ENCODE measurements at regions not wholly inside any gene's neighbourhood (a gene's known extent, or its start where the extent isn't known, plus 50 kb on each side); places are given as distances from the start of the nearest gene placed in this dataset.
"Not testable (repeated sequence)": the region's sequence is repeated elsewhere in the genome, so short reads cannot be mapped to it uniquely, and the experiment has no call there.

DNA sequence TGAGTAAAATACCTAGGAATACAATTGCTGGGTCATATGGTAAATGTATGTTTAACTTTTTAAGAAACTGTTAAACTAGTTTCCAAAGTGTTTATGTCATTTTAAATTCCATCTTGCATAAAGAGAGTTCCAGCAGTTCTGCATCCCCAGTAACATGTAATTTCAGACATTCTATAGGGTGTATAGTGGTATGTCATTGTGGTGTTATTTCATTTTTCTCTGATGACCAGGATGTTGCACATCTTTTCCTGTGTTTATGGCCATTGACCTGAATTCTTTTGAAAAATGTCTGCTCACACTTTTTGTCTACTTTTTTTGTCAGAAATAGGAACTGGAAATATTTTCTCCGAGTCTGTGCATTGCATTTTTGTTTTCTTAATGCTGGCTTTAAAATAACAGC, 128.9 kb downstream of the TMEM200A start:
- no peak overlapping the region for H3K27ac ChIP-seq
- H3K9me3 ChIP-seq = no peaks in the 10 kb centered on the region
- no peak overlapping the region for H3K4me3 ChIP-seq
- no peaks in the 10 kb centered on the region for H3K36me3 ChIP-seq
- H3K27me3 ChIP-seq = no peaks in the 10 kb centered on the region
- no peak for TF ChIP-seq POLR2A (IDR thresholded peaks at IDR 0.05)
- TF ChIP-seq, protein P1, sequence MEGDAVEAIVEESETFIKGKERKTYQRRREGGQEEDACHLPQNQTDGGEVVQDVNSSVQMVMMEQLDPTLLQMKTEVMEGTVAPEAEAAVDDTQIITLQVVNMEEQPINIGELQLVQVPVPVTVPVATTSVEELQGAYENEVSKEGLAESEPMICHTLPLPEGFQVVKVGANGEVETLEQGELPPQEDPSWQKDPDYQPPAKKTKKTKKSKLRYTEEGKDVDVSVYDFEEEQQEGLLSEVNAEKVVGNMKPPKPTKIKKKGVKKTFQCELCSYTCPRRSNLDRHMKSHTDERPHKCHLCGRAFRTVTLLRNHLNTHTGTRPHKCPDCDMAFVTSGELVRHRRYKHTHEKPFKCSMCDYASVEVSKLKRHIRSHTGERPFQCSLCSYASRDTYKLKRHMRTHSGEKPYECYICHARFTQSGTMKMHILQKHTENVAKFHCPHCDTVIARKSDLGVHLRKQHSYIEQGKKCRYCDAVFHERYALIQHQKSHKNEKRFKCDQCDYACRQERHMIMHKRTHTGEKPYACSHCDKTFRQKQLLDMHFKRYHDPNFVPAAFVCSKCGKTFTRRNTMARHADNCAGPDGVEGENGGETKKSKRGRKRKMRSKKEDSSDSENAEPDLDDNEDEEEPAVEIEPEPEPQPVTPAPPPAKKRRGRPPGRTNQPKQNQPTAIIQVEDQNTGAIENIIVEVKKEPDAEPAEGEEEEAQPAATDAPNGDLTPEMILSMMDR (IDR thresholded peaks at IDR 0.05) = no peak
- TF ChIP-seq EP300 (IDR thresholded peaks at IDR 0.05) = no peak
- TF ChIP-seq POLR2AphosphoS5 (IDR thresholded peaks at IDR 0.05) = no peak
- 85% methylated on average over 1 of the region's 1 CpG for WGBS
- no peaks in the 10 kb centered on the region for H3K4me1 ChIP-seq
- DNase-seq (ENCODE audit: low spot score in 2 of 2) = no peak

- Histone ChIP-seq H3K4me3 (no peak overlapping the region), H3K9me3 (no peaks in the 10 kb centered on the region), H3K27me3 (no peaks in the 10 kb centered on the region), H3K27ac (no peak overlapping the region), H3K4me1 (no peaks in the 10 kb centered on the region), H3K36me3 (no peaks in the 10 kb centered on the region)
- WGBS = 62% methylated on average over 6 of the region's 6 CpGs
- DNase-seq (ENCODE audit: low spot score in 2 of 2) = no peak
- no peak for TF ChIP-seq POLR2A (IDR thresholded peaks at IDR 0.05)
- TF ChIP-seq POLR2AphosphoS5 (IDR thresholded peaks at IDR 0.05) = no peak
- TF ChIP-seq EP300 (IDR thresholded peaks at IDR 0.05) = no peak
- TF ChIP-seq, protein P1 (IDR thresholded peaks at IDR 0.05) = no peak
Observed at GRCh38 chr6:130500693-130501092, 134.9 kb downstream of the TMEM200A start.

- Histone ChIP-seq H3K4me1 (peaks cover 7% of the 10 kb centered on the region), H3K27me3 (no peaks in the 10 kb centered on the region), H3K27ac (no peak overlapping the region), H3K36me3 (no peaks in the 10 kb centered on the region), H3K4me3 (no peak overlapping the region), H3K9me3 (no peaks in the 10 kb centered on the region)
- TF ChIP-seq, protein P1 (IDR thresholded peaks at IDR 0.05) = no peak
- TF ChIP-seq POLR2A (IDR thresholded peaks at IDR 0.05) = no peak
- TF ChIP-seq POLR2AphosphoS5 (IDR thresholded peaks at IDR 0.05) = no peak
- no peak for TF ChIP-seq EP300 (IDR thresholded peaks at IDR 0.05)
- no peak for DNase-seq (ENCODE audit: low spot score in 2 of 2)
Observed at GRCh38 chr6:130503146-130503545, 137.3 kb downstream of the TMEM200A start.

DNA sequence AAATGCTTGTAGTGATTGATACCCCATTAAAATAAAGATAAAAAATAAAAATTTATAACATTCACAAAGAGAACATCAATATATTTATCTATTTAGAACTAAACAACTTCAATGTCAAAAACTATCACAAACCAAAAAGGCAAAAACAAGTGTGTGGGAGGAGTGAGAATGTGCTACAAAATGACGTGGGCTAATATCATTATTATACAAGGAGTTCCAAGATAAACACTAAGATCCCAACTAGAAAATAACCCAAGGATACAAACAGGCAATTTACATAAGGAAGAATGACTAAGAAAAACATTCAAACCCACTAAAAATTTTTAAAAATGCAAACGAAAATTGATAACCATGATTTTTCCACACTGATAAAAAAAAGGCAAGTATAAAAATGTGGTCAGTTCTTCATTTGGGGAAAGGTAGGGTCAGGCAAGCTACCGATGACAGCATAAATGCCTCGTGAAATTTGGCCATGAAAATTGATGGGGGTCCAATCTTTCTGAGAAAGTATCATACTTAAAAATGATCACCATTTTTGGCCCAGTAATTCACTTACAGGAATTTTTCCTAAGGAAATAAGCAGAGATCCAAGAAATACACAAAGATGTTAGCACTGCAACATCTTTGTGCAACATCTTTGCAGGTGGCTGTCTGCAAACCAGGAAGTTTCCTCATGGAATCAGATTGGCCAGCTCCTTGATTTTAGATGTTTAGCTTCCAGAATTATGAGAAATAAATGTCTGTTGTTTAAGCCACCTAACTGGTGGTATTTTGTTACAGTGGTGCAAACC, 140.2 kb downstream of the TMEM200A start:
- TF ChIP-seq POLR2A (IDR thresholded peaks at IDR 0.05) (no peak), POLR2AphosphoS5 (IDR thresholded peaks at IDR 0.05) (no peak), EP300 (IDR thresholded peaks at IDR 0.05) (no peak)
- TF ChIP-seq, protein P1 (IDR thresholded peaks at IDR 0.05) = no peak
- no peak overlapping the region for H3K27ac ChIP-seq
- WGBS = 51% methylated on average over 4 of the region's 4 CpGs
- H3K4me3 ChIP-seq = no peak overlapping the region
- H3K9me3 ChIP-seq = no peaks in the 10 kb centered on the region
- DNase-seq (ENCODE audit: low spot score in 2 of 2) = no peak
- H3K36me3 ChIP-seq = no peaks in the 10 kb centered on the region
- peaks cover 7% of the 10 kb centered on the region for H3K4me1 ChIP-seq
- no peaks in the 10 kb centered on the region for H3K27me3 ChIP-seq

GRCh38 chr6:130507005-130507665, 141.3 kb downstream of the TMEM200A start:
- H3K36me3 ChIP-seq; H3K27me3 ChIP-seq; DNase-seq (ENCODE audit: low spot score in 2 of 2); H3K4me1 ChIP-seq; H3K9me3 ChIP-seq; H3K4me3 ChIP-seq: not testable (repeated sequence)
- H3K27ac ChIP-seq = peak overlapping the region; percentile 56
- WGBS = 32% methylated on average over 5 of the region's 5 CpGs

Measured in suprapubic skin (tissue), 4 donors.